HepG2 (cell line): ENCODE measurements at regions not wholly inside any gene's neighbourhood (a gene's known extent, or its start where the extent isn't known, plus 50 kb on each side); places are given as distances from the start of the nearest gene placed in this dataset.

Source experiments
- AGO1 ChIP-seq: fragments of 200-400 bp; formaldehyde crosslinking; IDR thresholded peaks from 2 replicates; pipeline ENCODE4 v1.6.1; 2017; ENCODE audit warnings: mild to moderate bottlenecking, low read depth, low read length, moderate library complexity; ENCODE audit not compliant: poor library complexity, severe bottlenecking
- ARID5B ChIP-seq: IDR thresholded peaks from 2 replicates; pipeline ENCODE4 v1.4.0; 2020; ENCODE audit warnings: mild to moderate bottlenecking, missing genetic modification reagents
- ATF6 ChIP-seq: sonication (generic); formaldehyde crosslinking; conservative IDR thresholded peaks from 2 replicates; pipeline ENCODE4 v1.4.0; 2020; ENCODE audit warnings: missing genetic modification reagents
- CHCHD3 ChIP-seq: sonication (generic); formaldehyde crosslinking; IDR thresholded peaks from 2 replicates; pipeline ENCODE4 v1.8.0; 2022; ENCODE audit warnings: mild to moderate bottlenecking, missing genetic modification reagents, moderate library complexity
- CREM ChIP-seq, 2 experiments: sonication (generic) in 1 of 2; formaldehyde crosslinking in 1 of 2; IDR thresholded peaks; 2 replicates each; pipeline versions ENCODE4 v1.4.0 to v1.6.1; 2016 to 2020; ENCODE audit warnings: antibody characterized with exemption in 1 of 2, mild to moderate bottlenecking in 1 of 2, missing genetic modification reagents in 1 of 2
- ELF1 ChIP-seq: sonication (generic); formaldehyde crosslinking; IDR thresholded peaks from 2 replicates; pipeline ENCODE4 v1.4.0; 2020; ENCODE audit warnings: missing genetic modification reagents
- ELF3 ChIP-seq: IDR thresholded peaks from 2 replicates; pipeline ENCODE4 v1.6.1; 2016; ENCODE audit warnings: missing genetic modification reagents, missing compliant biosample characterization
- FOXA1 ChIP-seq, 2 experiments: fragments of 450-650 bp in 1 of 2; sonication (generic) in 1 of 2; formaldehyde crosslinking in 1 of 2; IDR thresholded peaks; 2 replicates each; pipeline versions ENCODE4 v1.4.0 to v1.6.1; 2016 to 2020; ENCODE audit warnings: missing genetic modification reagents in 1 of 2
- FOXP4 ChIP-seq: sonication (generic); formaldehyde crosslinking; IDR thresholded peaks from 2 replicates; pipeline ENCODE4 v1.4.0; 2020; ENCODE audit warnings: missing genetic modification reagents
- JUN ChIP-seq: sonication (generic); formaldehyde crosslinking; IDR thresholded peaks from 2 replicates; pipeline ENCODE4 v1.4.0; 2020; ENCODE audit warnings: mild to moderate bottlenecking, missing genetic modification reagents
- JUNB ChIP-seq: sonication (generic); formaldehyde crosslinking; IDR thresholded peaks from 2 replicates; pipeline ENCODE4 v1.8.0; 2022; ENCODE audit warnings: missing genetic modification reagents, mild to moderate bottlenecking, borderline replicate concordance
- KDM1A ChIP-seq: IDR thresholded peaks from 2 replicates; pipeline ENCODE4 v1.6.1; 2016; ENCODE audit warnings: missing compliant biosample characterization
- MZF1 ChIP-seq: sonication (generic); formaldehyde crosslinking; IDR thresholded peaks from 2 replicates; pipeline ENCODE4 v1.8.1; 2023; ENCODE audit warnings: mild to moderate bottlenecking, missing genetic modification reagents, borderline replicate concordance
- POGZ ChIP-seq: sonication (generic); formaldehyde crosslinking; IDR thresholded peaks from 2 replicates; pipeline ENCODE4 v1.4.0; 2020; ENCODE audit warnings: mild to moderate bottlenecking, missing genetic modification reagents
- SALL1 ChIP-seq: sonication (generic); formaldehyde crosslinking; IDR thresholded peaks from 2 replicates; pipeline ENCODE4 v1.8.0; 2022; ENCODE audit warnings: mild to moderate bottlenecking, missing genetic modification reagents
- SMYD3 ChIP-seq: sonication (generic); formaldehyde crosslinking; IDR thresholded peaks from 2 replicates; pipeline ENCODE4 v1.8.1; 2023; ENCODE audit warnings: mild to moderate bottlenecking, missing genetic modification reagents
- TCF7 ChIP-seq: sonication (generic); IDR thresholded peaks from 2 replicates; pipeline ENCODE4 v1.6.1; 2016; ENCODE audit warnings: antibody characterized with exemption, low read depth
- TEAD3 ChIP-seq: optimal IDR thresholded peaks from 2 replicates; pipeline ENCODE3; 2016; ENCODE audit warnings: borderline replicate concordance
- ZGPAT ChIP-seq: IDR thresholded peaks from 2 replicates; pipeline ENCODE4 v1.6.1; 2016; ENCODE audit warnings: mild to moderate bottlenecking
- ZNF3 ChIP-seq: IDR thresholded peaks from 2 replicates; pipeline ENCODE4 v1.7.0; 2017; ENCODE audit warnings: inconsistent platforms
- ZNF333 ChIP-seq: sonication (generic); formaldehyde crosslinking; IDR thresholded peaks from 2 replicates; pipeline ENCODE4 v1.4.0; 2020; ENCODE audit warnings: mild to moderate bottlenecking, missing genetic modification reagents, borderline replicate concordance
- ZNF746 ChIP-seq: sonication (generic); formaldehyde crosslinking; IDR thresholded peaks from 2 replicates; pipeline ENCODE4 v1.8.0; 2022; ENCODE audit warnings: mild to moderate bottlenecking, missing genetic modification reagents

- TF ChIP-seq ATF6 (CRISPR knock-in tag) (no peak), ZNF746 (CRISPR knock-in tag) (peak; percentile 61; the same call in 1 of the 2 replicates), SMYD3 (CRISPR knock-in tag) (no peak), SALL1 (CRISPR knock-in tag) (peak; percentile 59; the same call in 1 of the 2 replicates), ELF3 (CRISPR knock-in tag) (peak; percentile 99), ARID5B (CRISPR knock-in tag) (peak; percentile 79), FOXA1 (IDR thresholded peaks at IDR 0.05) (no peak), FOXA1 (CRISPR knock-in tag; IDR thresholded peaks at IDR 0.05) (peak; percentile 89), FOXP4 (CRISPR knock-in tag) (peak; percentile 74; the same call in 1 of the 2 replicates), CREM (IDR thresholded peaks at IDR 0.05) (no peak), CREM (CRISPR knock-in tag; IDR thresholded peaks at IDR 0.05) (no peak), KDM1A (CRISPR knock-in tag) (peak; percentile 99), ZGPAT (CRISPR knock-in tag) (peak; percentile 54; the same call in 1 of the 2 replicates), ELF1 (CRISPR knock-in tag) (peak; percentile 87), ZNF3 (CRISPR knock-in tag) (0 out of 2 replicates have a peak, but pooled peaks have one; percentile 46), TCF7 (peak; percentile 85), AGO1 (no peak), TEAD3 (CRISPR knock-in tag) (peak; percentile 98), JUNB (CRISPR knock-in tag) (peak; percentile 76; the same call in 1 of the 2 replicates), ZNF333 (CRISPR knock-in tag) (no peak), CHCHD3 (CRISPR knock-in tag) (no peak), MZF1 (CRISPR knock-in tag) (no peak), POGZ (CRISPR knock-in tag) (peak; percentile 38; the same call in 1 of the 2 replicates), JUN (CRISPR knock-in tag) (peak; percentile 92)
These were observed 159.1 kb downstream of the TFAP2C start (continued) for GRCh38 chr20:56788041-56788670.
